HEK293T (cell line): ENCODE measurements at regions not wholly inside any gene's neighbourhood (a gene's known extent, or its start where the extent isn't known, plus 50 kb on each side); places are given as distances from the start of the nearest gene placed in this dataset.

Experiments used
- BHLHE40 ChIP-seq: fragments of 450-650 bp; IDR thresholded peaks from 2 replicates; pipeline ENCODE4 v1.6.1; 2016; ENCODE audit warnings: mild to moderate bottlenecking, moderate library complexity, borderline replicate concordance
- CTBP1 ChIP-seq: fragments of 450-650 bp; IDR thresholded peaks from 2 replicates; pipeline ENCODE4 v1.6.1; 2016; ENCODE audit warnings: borderline replicate concordance
- FOXA1 ChIP-seq: fragments of 450-650 bp; IDR thresholded peaks from 2 replicates; pipeline ENCODE4 v1.6.1; 2016; ENCODE audit warnings: mild to moderate bottlenecking
- FOXK2 ChIP-seq: fragments of 450-650 bp; IDR thresholded peaks from 2 replicates; pipeline ENCODE4 v1.6.1; 2016; ENCODE audit warnings: mild to moderate bottlenecking
- HDGF ChIP-seq: fragments of 450-650 bp; IDR thresholded peaks from 2 replicates; pipeline ENCODE4 v1.6.1; 2017; ENCODE audit warnings: antibody characterized with exemption, borderline replicate concordance
- NFRKB ChIP-seq: fragments of 450-650 bp; IDR thresholded peaks from 2 replicates; pipeline ENCODE4 v1.6.1; 2016; ENCODE audit warnings: mild to moderate bottlenecking, moderate library complexity

GRCh38 chr13:78958006-78958405 lies 299.1 kb upstream of the OBI1 start:
- TF ChIP-seq FOXK2 (no peak), FOXA1 (no peak), BHLHE40 (no peak), NFRKB (no peak), HDGF (no peak), CTBP1 (no peak)
